ENCODE measurements at regions not wholly inside any gene's neighbourhood (a gene's known extent, or its start where the extent isn't known, plus 50 kb on each side); places are given as distances from the start of the nearest gene placed in this dataset.

- H3K79me2 ChIP-seq (ENCODE audit: insufficient read depth, low read depth, low read length) = no peaks in the 10 kb centered on the region
- no peak for DNase-seq (ENCODE audit: low spot score)
- H3K4me3 ChIP-seq (ENCODE audit: low read depth, low read length, poor library complexity, severe bottlenecking) = no peak overlapping the region
- no TSS peak for BruUV-seq (replicated peaks)
- CTCF ChIA-PET (ENCODE audit: unreplicated experiment) = interaction anchor here (0.6 kb wide), 1 partner anchor 200 kb away, joined by 4 read pairs; no protein-coding TSS in a partner anchor
- H3K9me3 ChIP-seq (ENCODE audit: low read length) = no peaks in the 10 kb centered on the region
- no peak overlapping the region for H3K27ac ChIP-seq (ENCODE audit: low read depth, low read length, poor library complexity, severe bottlenecking)
- no peaks in the 10 kb centered on the region for H3K9me2 ChIP-seq (ENCODE audit: insufficient read depth, low read length)
- H4K20me1 ChIP-seq (ENCODE audit: insufficient read depth, low read length) = no peaks in the 10 kb centered on the region
- H3K4me2 ChIP-seq (ENCODE audit: low read length) = no peak overlapping the region
- no peaks in the 10 kb centered on the region for H3K36me3 ChIP-seq (ENCODE audit: insufficient read depth, low read length)
- intact Hi-C loops (cut with micrococcal nuclease; ENCODE audit: unreplicated experiment) = no loop called here
- no peaks in the 10 kb centered on the region for H3K4me1 ChIP-seq (ENCODE audit: insufficient read depth, low read length, poor library complexity, severe bottlenecking)
- TF ChIP-seq CTCF (conservative IDR thresholded peaks at IDR 0.05; ENCODE audit: low read length) = no peak
- TF ChIP-seq EZH2phosphoT487 (IDR thresholded peaks at IDR 0.05; ENCODE audit: borderline replicate concordance, low read depth, low read length) = no peak
- POLR2A ChIA-PET = interaction anchor here (1.5 kb wide), 1 partner anchor 8 kb away, joined by 3 read pairs; no protein-coding TSS in a partner anchor
- H2AFZ ChIP-seq (ENCODE audit: low read length) = no peak overlapping the region
Measured at GRCh38 chr6:149223904-149224351, 93.6 kb upstream of the TAB2 start.

- Histone ChIP-seq H3K4me1 (ENCODE audit: insufficient read depth, low read length, poor library complexity, severe bottlenecking) (no peaks in the 10 kb centered on the region), H3K9me3 (ENCODE audit: low read length) (no peaks in the 10 kb centered on the region), H3K4me3 (ENCODE audit: low read depth, low read length, poor library complexity, severe bottlenecking) (no peak overlapping the region), H3K4me2 (ENCODE audit: low read length) (no peak overlapping the region), H3K9me2 (ENCODE audit: insufficient read depth, low read length) (no peaks in the 10 kb centered on the region), H3K36me3 (ENCODE audit: insufficient read depth, low read length) (no peaks in the 10 kb centered on the region), H3K27ac (ENCODE audit: low read depth, low read length, poor library complexity, severe bottlenecking) (no peak overlapping the region), H3K79me2 (ENCODE audit: insufficient read depth, low read depth, low read length) (no peaks in the 10 kb centered on the region), H2AFZ (ENCODE audit: low read length) (no peak overlapping the region), H4K20me1 (ENCODE audit: insufficient read depth, low read length) (no peaks in the 10 kb centered on the region)
- ChIA-PET CTCF (ENCODE audit: unreplicated experiment) (interaction anchor here (0.6 kb wide), 1 partner anchor 199 kb away, joined by 4 read pairs; no protein-coding TSS in a partner anchor), POLR2A (interaction anchor here (0.7 to 1.5 kb wide), 2 partner anchors 9 to 1409 kb away, joined by 3 read pairs; no protein-coding TSS in a partner anchor)
- no TSS peak for BruUV-seq (replicated peaks)
- no peak for DNase-seq (ENCODE audit: low spot score)
- TF ChIP-seq EZH2phosphoT487 (IDR thresholded peaks at IDR 0.05; ENCODE audit: borderline replicate concordance, low read depth, low read length) (no peak), CTCF (conservative IDR thresholded peaks at IDR 0.05; ENCODE audit: low read length) (no peak)
- intact Hi-C loops (cut with micrococcal nuclease; ENCODE audit: unreplicated experiment) = no loop called here
Measured at GRCh38 chr6:149224399-149224798, 93.1 kb upstream of the TAB2 start.

GRCh38 chr6:149225370-149225769 lies 92.1 kb upstream of the TAB2 start:
- no peak for TF ChIP-seq CTCF (conservative IDR thresholded peaks at IDR 0.05; ENCODE audit: low read length)
- TF ChIP-seq EZH2phosphoT487 (IDR thresholded peaks at IDR 0.05; ENCODE audit: borderline replicate concordance, low read depth, low read length) = no peak

More at GRCh38 chr6:149225370-149225769, 92.1 kb upstream of the TAB2 start:
- Histone ChIP-seq H2AFZ (ENCODE audit: low read length) (no peak overlapping the region), H3K36me3 (ENCODE audit: insufficient read depth, low read length) (no peaks in the 10 kb centered on the region), H3K4me2 (ENCODE audit: low read length) (no peak overlapping the region), H3K79me2 (ENCODE audit: insufficient read depth, low read depth, low read length) (no peaks in the 10 kb centered on the region), H3K4me1 (ENCODE audit: insufficient read depth, low read length, poor library complexity, severe bottlenecking) (peaks cover 2% of the 10 kb centered on the region), H3K4me3 (ENCODE audit: low read depth, low read length, poor library complexity, severe bottlenecking) (no peak overlapping the region), H3K9me2 (ENCODE audit: insufficient read depth, low read length) (no peaks in the 10 kb centered on the region), H4K20me1 (ENCODE audit: insufficient read depth, low read length) (no peaks in the 10 kb centered on the region), H3K27ac (ENCODE audit: low read depth, low read length, poor library complexity, severe bottlenecking) (no peak overlapping the region), H3K9me3 (ENCODE audit: low read length) (no peaks in the 10 kb centered on the region)
- BruUV-seq (replicated peaks) = no TSS peak
- DNase-seq (ENCODE audit: low spot score) = no peak
- intact Hi-C loops (cut with micrococcal nuclease; ENCODE audit: unreplicated experiment) = no loop called here
- POLR2A ChIA-PET = interaction anchor here (0.7 kb wide), 1 partner anchor 1408 kb away, joined by 3 read pairs; no protein-coding TSS in a partner anchor
- CTCF ChIA-PET (ENCODE audit: unreplicated experiment) = no interaction called here

Data from OCI-LY7 (cell line).